ENCODE measurements at regions not wholly inside any gene's neighbourhood (a gene's known extent, or its start where the extent isn't known, plus 50 kb on each side); places are given as distances from the start of the nearest gene placed in this dataset.

DNA sequence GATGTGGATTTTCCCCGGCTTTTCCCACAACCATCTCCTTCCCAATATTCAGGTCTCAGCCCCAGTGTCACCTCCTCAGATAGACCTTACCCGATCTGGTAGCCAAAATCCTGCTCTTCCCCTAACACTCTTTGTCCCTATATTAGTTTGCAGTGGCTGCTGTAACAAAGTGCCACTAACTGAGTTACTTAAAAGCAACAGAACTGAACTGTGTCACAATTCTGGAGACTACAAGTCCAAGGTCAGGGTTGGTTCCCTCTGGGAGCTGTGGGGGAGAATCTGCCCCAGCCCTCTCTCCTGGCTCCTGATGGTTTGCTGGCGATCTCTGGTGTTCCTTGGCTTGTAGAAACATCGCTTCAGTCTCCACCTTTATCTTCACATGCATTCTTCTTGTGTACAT is 64.0 kb downstream of the NENF start:
- POLR2A ChIA-PET: no interaction called here
- Histone ChIP-seq H2AFZ (ENCODE audit: low read depth, low read length) (no peak overlapping the region), H3K4me2 (ENCODE audit: insufficient read depth, low read length) (no peak overlapping the region), H3K27me3 (ENCODE audit: control insufficient read depth in 2 of 2, insufficient read depth in 2 of 2, low read length in 2 of 2) (peaks cover 12 to 18% of the 10 kb centered on the region in 2 experiments), H3K9me3 (replicated peaks; ENCODE audit: control insufficient read depth, insufficient read depth, low read length) (no peaks in the 10 kb centered on the region), H3K9ac (replicated peaks; ENCODE audit: extremely low read depth, insufficient read depth, low read length) (no peak overlapping the region), H3K9me1 (replicated peaks; ENCODE audit: control insufficient read depth, extremely low read depth, insufficient read depth, low read length) (no peaks in the 10 kb centered on the region), H3K4me3 (replicated peaks in 1 of 3; ENCODE audit: insufficient read depth in 1 of 3, low read depth in 1 of 3, low read length in 3 of 3) (no peak overlapping the region), H3K4me1 (ENCODE audit: control insufficient read depth, extremely low read depth, insufficient read depth, low read length) (no peaks in the 10 kb centered on the region), H3K36me3 (ENCODE audit: control insufficient read depth in 2 of 2, extremely low read depth in 1 of 2, insufficient read depth in 2 of 2, low read length in 2 of 2) (no peaks in the 10 kb centered on the region), H3K79me2 (ENCODE audit: control insufficient read depth, insufficient read depth, low read length) (no peaks in the 10 kb centered on the region), H4K20me1 (replicated peaks; ENCODE audit: control insufficient read depth, extremely low read depth, insufficient read depth, low read length) (no peaks in the 10 kb centered on the region), H3K27ac (ENCODE audit: insufficient read depth, low read depth, low read length) (no peak overlapping the region)
- CTCF ChIA-PET: interaction anchor here (2.5 kb wide), 1 partner anchor 19 kb away, joined by 16 read pairs; no protein-coding TSS in a partner anchor
- FAIRE-seq (no peak), DNase-seq (ENCODE audit: low read depth, low spot score) (no peak)
- dilution Hi-C loops (cut with MboI; ENCODE audit: extremely low pct_ligation_motif_present, low sequenced_read_pairs) (no loop called here), intact Hi-C loops (cut with micrococcal nuclease) (no loop called here)
- BruUV-seq (replicated peaks): no TSS peak
- TF ChIP-seq FOS (IDR thresholded peaks at IDR 0.05; ENCODE audit: borderline replicate concordance, insufficient read depth, low read length) (no peak), CTCF (IDR thresholded peaks at IDR 0.05; ENCODE audit: extremely low read depth in 1 of 2, insufficient read depth in 1 of 2, low read depth in 1 of 2, low read length in 2 of 2) (no peak), POLR2A (IDR thresholded peaks at IDR 0.05; ENCODE audit: low read depth, low read length) (no peak), EZH2 (IDR thresholded peaks at IDR 0.05; ENCODE audit: borderline replicate concordance, low read depth, low read length, severe bottlenecking) (no peak), POLR2AphosphoS5 (IDR thresholded peaks at IDR 0.05; ENCODE audit: insufficient read depth, low read depth, low read length) (no peak)

GRCh38 chr1:212497553-212497952 is 64.8 kb downstream of the NENF start:
- dilution Hi-C loops (cut with MboI; ENCODE audit: extremely low pct_ligation_motif_present, low sequenced_read_pairs): no loop called here
- no peaks in the 10 kb centered on the region for H3K36me3 ChIP-seq (ENCODE audit: control insufficient read depth in 2 of 2, extremely low read depth in 1 of 2, insufficient read depth in 2 of 2, low read length in 2 of 2)

More at GRCh38 chr1:212497553-212497952, 64.8 kb downstream of the NENF start:
- TF ChIP-seq POLR2A (IDR thresholded peaks at IDR 0.05; ENCODE audit: low read depth, low read length) (no peak), MYC (IDR thresholded peaks at IDR 0.05; ENCODE audit: low read depth, low read length) (no peak), GATA2 (IDR thresholded peaks at IDR 0.05; ENCODE audit: insufficient read depth, insufficient read length, low read depth, low read length) (no peak), JUN (IDR thresholded peaks at IDR 0.05; ENCODE audit: borderline replicate concordance, insufficient read depth, insufficient read length, low read depth) (no peak), CTCF (IDR thresholded peaks at IDR 0.05; ENCODE audit: extremely low read depth in 1 of 2, insufficient read depth in 1 of 2, low read depth in 1 of 2, low read length in 2 of 2) (no peak), POLR2AphosphoS5 (IDR thresholded peaks at IDR 0.05; ENCODE audit: insufficient read depth, low read depth, low read length) (no peak), EZH2 (IDR thresholded peaks at IDR 0.05; ENCODE audit: borderline replicate concordance, low read depth, low read length, severe bottlenecking) (no peak), FOS (IDR thresholded peaks at IDR 0.05; ENCODE audit: borderline replicate concordance, insufficient read depth, low read length) (no peak)
- TF ChIP-seq, protein P1, sequence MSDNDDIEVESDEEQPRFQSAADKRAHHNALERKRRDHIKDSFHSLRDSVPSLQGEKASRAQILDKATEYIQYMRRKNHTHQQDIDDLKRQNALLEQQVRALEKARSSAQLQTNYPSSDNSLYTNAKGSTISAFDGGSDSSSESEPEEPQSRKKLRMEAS (IDR thresholded peaks at IDR 0.05; ENCODE audit: insufficient read depth, insufficient read length): no peak
- no TSS peak for BruUV-seq (replicated peaks)
- H3K4me2 ChIP-seq (ENCODE audit: insufficient read depth, low read length): no peak overlapping the region
- no peaks in the 10 kb centered on the region for H3K79me2 ChIP-seq (ENCODE audit: control insufficient read depth, insufficient read depth, low read length)
- H2AFZ ChIP-seq (ENCODE audit: low read depth, low read length): no peak overlapping the region
- H3K27ac ChIP-seq (ENCODE audit: insufficient read depth, low read depth, low read length): no peak overlapping the region
- intact Hi-C loops (cut with micrococcal nuclease): no loop called here
- POLR2A ChIA-PET: no interaction called here
- H4K20me1 ChIP-seq (replicated peaks; ENCODE audit: control insufficient read depth, extremely low read depth, insufficient read depth, low read length): no peaks in the 10 kb centered on the region
- CTCF ChIA-PET: interaction anchor here (0.9 to 2.5 kb wide), 4 partner anchors 9 to 252 kb away, joined by 3 to 16 read pairs (median 5); no protein-coding TSS in a partner anchor
- H3K4me1 ChIP-seq (ENCODE audit: control insufficient read depth, extremely low read depth, insufficient read depth, low read length): no peaks in the 10 kb centered on the region
- no peaks in the 10 kb centered on the region for H3K9me1 ChIP-seq (replicated peaks; ENCODE audit: control insufficient read depth, extremely low read depth, insufficient read depth, low read length)
- FAIRE-seq: no peak
- H3K4me3 ChIP-seq (replicated peaks in 1 of 3; ENCODE audit: insufficient read depth in 1 of 3, low read depth in 1 of 3, low read length in 3 of 3): no peak overlapping the region
- no peaks in the 10 kb centered on the region for H3K9me3 ChIP-seq (replicated peaks; ENCODE audit: control insufficient read depth, insufficient read depth, low read length)
- H3K9ac ChIP-seq (replicated peaks; ENCODE audit: extremely low read depth, insufficient read depth, low read length): no peak overlapping the region
- DNase-seq (ENCODE audit: low read depth, low spot score): no peak
- H3K27me3 ChIP-seq (ENCODE audit: control insufficient read depth in 2 of 2, insufficient read depth in 2 of 2, low read length in 2 of 2): peaks cover 12 to 18% of the 10 kb centered on the region in 2 experiments

Data from endothelial cell of umbilical vein (primary cell).